ENCODE measurements at regions not wholly inside any gene's neighbourhood (a gene's known extent, or its start where the extent isn't known, plus 50 kb on each side); places are given as distances from the start of the nearest gene placed in this dataset.

GRCh38 chr4:130703211-130703935 is 1607.4 kb downstream of the C4orf33 start:
- Mint-ChIP-seq H3K9me3 (peaks cover 0 to 4% (median 0%) of the 10 kb centered on the region in 7 donors), H3K27ac (no peak overlapping the region), H3K27me3 (ENCODE audit: low read depth in 3 of 3) (peaks cover 0 to 2% (median 0%) of the 10 kb centered on the region in 3 donors), H3K4me3 (no peak overlapping the region), H3K4me1 (no peaks in the 10 kb centered on the region), H3K36me3 (no peaks in the 10 kb centered on the region)
- intact Hi-C loops (cut with micrococcal nuclease) = no loop called here
- no peaks in the 10 kb centered on the region for H3K9me3 ChIP-seq (replicated peaks in 1 of 2; ENCODE audit: control insufficient read depth in 1 of 2, insufficient read depth in 1 of 2, low read length in 2 of 2)
- no peaks in the 10 kb centered on the region for H3K4me1 ChIP-seq (ENCODE audit: control insufficient read depth in 1 of 2, insufficient read depth in 2 of 2, low read length in 2 of 2)
- no peaks in the 10 kb centered on the region for H3K79me2 ChIP-seq (ENCODE audit: insufficient read depth, low read length)
- no peak for TF ChIP-seq CTCF (IDR thresholded peaks at IDR 0.05)
- WGBS (ENCODE audit: insufficient coverage) = 86% methylated on average over 3 of the region's 8 CpGs
- H3K4me3 ChIP-seq (replicated peaks in 1 of 3; ENCODE audit: low read depth in 2 of 3, low read length in 3 of 3) = no peak overlapping the region
- DNase-seq = no peak
- H3K27me3 ChIP-seq (ENCODE audit: control insufficient read depth in 2 of 2, insufficient read depth in 2 of 2, low read length in 2 of 2) = no peaks in the 10 kb centered on the region
- H3K27ac ChIP-seq (ENCODE audit: low read depth in 1 of 2, low read length in 2 of 2) = no peak overlapping the region
- no peak overlapping the region for H3K9ac ChIP-seq (ENCODE audit: insufficient read depth, low read length, poor library complexity, severe bottlenecking)
- H4K20me1 ChIP-seq (ENCODE audit: insufficient read depth, low read length) = no peaks in the 10 kb centered on the region
- no peaks in the 10 kb centered on the region for H3K36me3 ChIP-seq (replicated peaks in 1 of 2; ENCODE audit: control insufficient read depth in 1 of 2, insufficient read depth in 2 of 2, low read length in 2 of 2)
- H3K4me2 ChIP-seq (replicated peaks; ENCODE audit: extremely low read depth, low read length, poor library complexity, severe bottlenecking) = no peak overlapping the region
- H2AFZ ChIP-seq (ENCODE audit: insufficient read depth, low read depth, low read length, poor library complexity, severe bottlenecking) = no peak overlapping the region

GRCh38 chr4:130705023-130705422 is 1609.1 kb downstream of the C4orf33 start:
- no peak overlapping the region for H3K27ac Mint-ChIP-seq
- H3K27ac ChIP-seq (ENCODE audit: low read depth in 1 of 2, low read length in 2 of 2) = no peak overlapping the region
- H3K36me3 ChIP-seq (replicated peaks in 1 of 2; ENCODE audit: control insufficient read depth in 1 of 2, insufficient read depth in 2 of 2, low read length in 2 of 2) = no peaks in the 10 kb centered on the region
- no peaks in the 10 kb centered on the region for H3K27me3 ChIP-seq (ENCODE audit: control insufficient read depth in 2 of 2, insufficient read depth in 2 of 2, low read length in 2 of 2)
- no peaks in the 10 kb centered on the region for H4K20me1 ChIP-seq (ENCODE audit: insufficient read depth, low read length)
- no peaks in the 10 kb centered on the region for H3K4me1 ChIP-seq (ENCODE audit: control insufficient read depth in 1 of 2, insufficient read depth in 2 of 2, low read length in 2 of 2)
- no peak overlapping the region for H3K4me2 ChIP-seq (replicated peaks; ENCODE audit: extremely low read depth, low read length, poor library complexity, severe bottlenecking)
- peaks cover 0 to 4% (median 0%) of the 10 kb centered on the region in 7 donors for H3K9me3 Mint-ChIP-seq
- intact Hi-C loops (cut with micrococcal nuclease) = no loop called here
- H3K9me3 ChIP-seq (replicated peaks in 1 of 2; ENCODE audit: control insufficient read depth in 1 of 2, insufficient read depth in 1 of 2, low read length in 2 of 2) = no peaks in the 10 kb centered on the region
- H3K9ac ChIP-seq (ENCODE audit: insufficient read depth, low read length, poor library complexity, severe bottlenecking) = no peak overlapping the region
- DNase-seq = no peak
- peaks cover 0 to 2% (median 0%) of the 10 kb centered on the region in 3 donors for H3K27me3 Mint-ChIP-seq (ENCODE audit: low read depth in 3 of 3)
- H3K36me3 Mint-ChIP-seq = no peaks in the 10 kb centered on the region
- H3K4me1 Mint-ChIP-seq = no peaks in the 10 kb centered on the region
- H3K4me3 Mint-ChIP-seq = no peak overlapping the region
- H3K79me2 ChIP-seq (ENCODE audit: insufficient read depth, low read length) = no peaks in the 10 kb centered on the region
- H2AFZ ChIP-seq (ENCODE audit: insufficient read depth, low read depth, low read length, poor library complexity, severe bottlenecking) = no peak overlapping the region
- no peak overlapping the region for H3K4me3 ChIP-seq (replicated peaks in 1 of 3; ENCODE audit: low read depth in 2 of 3, low read length in 3 of 3)
- no peak for TF ChIP-seq CTCF (IDR thresholded peaks at IDR 0.05)
